SU-DHL-6 (cell line): ENCODE measurements at regions not wholly inside any gene's neighbourhood (a gene's known extent, or its start where the extent isn't known, plus 50 kb on each side); places are given as distances from the start of the nearest gene placed in this dataset.

Experiments used
- EZH2phosphoT487 ChIP-seq: fragments of 200-600 bp; sonication (generic), shearing (Covaris generic); conservative IDR thresholded peaks from 2 replicates; pipeline ENCODE4 v1.6.1; 2018; ENCODE audit warnings: mild to moderate bottlenecking, antibody characterized with exemption, low read length, moderate library complexity, mixed read lengths
- TF ChIP-seq, protein P1 (sequence below): fragments of 200-600 bp; sonication (generic); IDR thresholded peaks from one replicate; pipeline ENCODE4 v1.5.1; 2017; ENCODE audit warnings: antibody characterized with exemption, mild to moderate bottlenecking, low read length, moderate library complexity; ENCODE audit not compliant: insufficient read depth, poor library complexity, severe bottlenecking

DNA sequence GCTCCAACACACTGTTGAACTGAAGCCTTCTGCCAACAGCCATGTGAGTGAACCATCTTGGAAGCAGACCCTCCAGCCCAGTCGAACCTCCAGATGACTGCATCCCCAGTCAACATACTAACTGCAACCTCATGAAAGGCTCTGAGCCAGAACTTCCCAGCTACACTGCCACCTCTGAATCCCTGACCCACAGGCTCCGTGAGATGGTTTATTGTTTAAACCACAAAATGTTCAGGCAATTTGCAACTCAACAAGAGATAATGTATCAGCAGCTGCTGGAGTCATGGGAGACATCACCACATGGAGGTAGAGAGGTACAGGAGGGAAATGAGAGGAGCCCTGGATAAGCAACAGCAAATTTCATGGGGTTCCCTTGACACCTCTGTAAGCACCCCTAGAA lies 266.4 kb upstream of the NBEA start:
- no peak for TF ChIP-seq EZH2phosphoT487
- TF ChIP-seq, protein P1, sequence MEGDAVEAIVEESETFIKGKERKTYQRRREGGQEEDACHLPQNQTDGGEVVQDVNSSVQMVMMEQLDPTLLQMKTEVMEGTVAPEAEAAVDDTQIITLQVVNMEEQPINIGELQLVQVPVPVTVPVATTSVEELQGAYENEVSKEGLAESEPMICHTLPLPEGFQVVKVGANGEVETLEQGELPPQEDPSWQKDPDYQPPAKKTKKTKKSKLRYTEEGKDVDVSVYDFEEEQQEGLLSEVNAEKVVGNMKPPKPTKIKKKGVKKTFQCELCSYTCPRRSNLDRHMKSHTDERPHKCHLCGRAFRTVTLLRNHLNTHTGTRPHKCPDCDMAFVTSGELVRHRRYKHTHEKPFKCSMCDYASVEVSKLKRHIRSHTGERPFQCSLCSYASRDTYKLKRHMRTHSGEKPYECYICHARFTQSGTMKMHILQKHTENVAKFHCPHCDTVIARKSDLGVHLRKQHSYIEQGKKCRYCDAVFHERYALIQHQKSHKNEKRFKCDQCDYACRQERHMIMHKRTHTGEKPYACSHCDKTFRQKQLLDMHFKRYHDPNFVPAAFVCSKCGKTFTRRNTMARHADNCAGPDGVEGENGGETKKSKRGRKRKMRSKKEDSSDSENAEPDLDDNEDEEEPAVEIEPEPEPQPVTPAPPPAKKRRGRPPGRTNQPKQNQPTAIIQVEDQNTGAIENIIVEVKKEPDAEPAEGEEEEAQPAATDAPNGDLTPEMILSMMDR = no peak
